Common myeloid progenitor, CD34-positive (primary cell): ENCODE measurements at regions not wholly inside any gene's neighbourhood (a gene's known extent, or its start where the extent isn't known, plus 50 kb on each side); places are given as distances from the start of the nearest gene placed in this dataset.

Experiments
- CTCF ChIA-PET: fragments of 350-600 bp; sonication (Branson Sonifier 250); formaldehyde crosslinking; loops from one replicate; lab custom pipeline; 2021; ENCODE audit warnings: antibody characterized with exemption; lab: Charles Lee
- POLR2A ChIA-PET: fragments of 350-600 bp; sonication (Branson Sonifier 250); formaldehyde crosslinking; loops from one replicate; lab custom pipeline; 2021; ENCODE audit warnings: antibody characterized with exemption; lab: Charles Lee
- DNase-seq, 3 donors: peaks; one replicate each; pipeline versions ENCODE4 v3.0.0 to v3.0.0-alpha.2; 2013
- H3K27ac ChIP-seq, 2 experiments: 1 replicate in 1 of 2; 2 replicates in 1 of 2; pipeline ENCODE4 v1.7.0; 2013; ENCODE audit warnings: inconsistent platforms in 2 of 2, low read length in 2 of 2, mild to moderate bottlenecking in 2 of 2, low read depth in 1 of 2, moderate library complexity in 1 of 2; ENCODE audit not compliant: severe bottlenecking in 2 of 2, insufficient read depth in 1 of 2, poor library complexity in 1 of 2
- H3K27me3 ChIP-seq, 5 experiments: replicated peaks in 2 of 5; 1 replicate in 3 of 5; 2 replicates in 2 of 5; pipeline versions ENCODE4 v1.6.1 to v1.7.0; 2013; ENCODE audit warnings: low read length in 4 of 5, mild to moderate bottlenecking in 2 of 5, moderate library complexity in 2 of 5, inconsistent platforms in 1 of 5; ENCODE audit not compliant: insufficient read depth in 5 of 5, control insufficient read depth in 4 of 5
- H3K36me3 ChIP-seq, 4 experiments: 1 replicate in 2 of 4; 2 replicates in 2 of 4; pipeline versions ENCODE4 v1.6.1 to v1.7.0; 2013; ENCODE audit warnings: low read length in 3 of 4, control low read depth in 1 of 4, mild to moderate bottlenecking in 1 of 4; ENCODE audit not compliant: control insufficient read depth in 4 of 4, insufficient read depth in 4 of 4
- H3K4me1 ChIP-seq, 4 experiments: 1 replicate in 3 of 4; 2 replicates in 1 of 4; pipeline versions ENCODE4 v1.6.1 to v1.7.1; 2013; ENCODE audit warnings: low read length in 3 of 4, mild to moderate bottlenecking in 3 of 4, control low read depth in 1 of 4, inconsistent platforms in 1 of 4, moderate library complexity in 1 of 4; ENCODE audit not compliant: control insufficient read depth in 4 of 4, insufficient read depth in 4 of 4; ENCODE audit errors: control extremely low read depth in 1 of 4
- H3K4me3 ChIP-seq, 7 experiments: 1 replicate in 4 of 7; 2 replicates in 3 of 7; pipeline versions ENCODE4 v1.5.1 to v1.7.0; 2013; ENCODE audit warnings: mild to moderate bottlenecking in 7 of 7, low read length in 6 of 7, moderate library complexity in 6 of 7, inconsistent platforms in 2 of 7, low read depth in 2 of 7, control low read depth in 1 of 7; ENCODE audit not compliant: insufficient read depth in 4 of 7, control insufficient read depth in 1 of 7; ENCODE audit errors: extremely low read depth in 1 of 7
- H3K9me3 ChIP-seq, 5 experiments: 1 replicate in 4 of 5; 2 replicates in 1 of 5; pipeline versions ENCODE4 v1.6.1 to v1.7.1; 2013; ENCODE audit warnings: low read length in 4 of 5, mild to moderate bottlenecking in 2 of 5, inconsistent platforms in 1 of 5, low read depth in 1 of 5, moderate library complexity in 1 of 5; ENCODE audit not compliant: control insufficient read depth in 4 of 5, insufficient read depth in 2 of 5; ENCODE audit errors: control extremely low read depth in 1 of 5
- WGBS: methylation state at CpG from one replicate; pipeline ENCODE4 v1.1.5; 2013; ENCODE audit not compliant: insufficient coverage; 5-methylcytosine and 5-hydroxymethylcytosine counted together

DNA sequence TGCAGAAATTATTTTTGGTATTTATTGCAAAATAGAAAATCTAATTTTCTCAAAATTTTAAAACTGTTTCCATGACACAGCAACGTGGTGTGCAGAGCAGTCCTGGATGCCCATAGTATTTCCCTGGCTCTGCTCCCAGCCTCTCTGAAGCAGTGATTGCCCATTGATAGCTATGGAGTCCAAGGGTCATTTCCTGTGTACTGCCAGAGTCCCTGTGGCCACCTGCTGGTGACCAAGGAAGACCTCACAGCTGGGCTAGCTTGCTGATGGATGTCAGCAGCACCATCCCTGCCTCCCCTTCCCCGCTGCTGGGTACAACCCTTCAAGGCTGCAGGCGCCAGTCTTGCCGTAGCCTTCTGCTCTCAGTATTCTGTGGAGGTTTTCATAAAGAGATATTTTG, 184.1 kb downstream of the DIRAS2 start:
- H3K4me1 ChIP-seq, result no peaks in the 10 kb centered on the region
- no peaks in the 10 kb centered on the region for H3K36me3 ChIP-seq
- no peak for DNase-seq
- ChIA-PET POLR2A (no interaction called here), CTCF (no interaction called here)
- 94% methylated on average over 2 of the region's 4 CpGs for WGBS
- H3K4me3 ChIP-seq, result no peak overlapping the region
- peaks cover 0 to 2% (median 0%) of the 10 kb centered on the region in 5 experiments for H3K9me3 ChIP-seq
- H3K27me3 ChIP-seq, result peaks cover 0 to 4% (median 0%) of the 10 kb centered on the region in 5 experiments
- no peak overlapping the region for H3K27ac ChIP-seq

DNA sequence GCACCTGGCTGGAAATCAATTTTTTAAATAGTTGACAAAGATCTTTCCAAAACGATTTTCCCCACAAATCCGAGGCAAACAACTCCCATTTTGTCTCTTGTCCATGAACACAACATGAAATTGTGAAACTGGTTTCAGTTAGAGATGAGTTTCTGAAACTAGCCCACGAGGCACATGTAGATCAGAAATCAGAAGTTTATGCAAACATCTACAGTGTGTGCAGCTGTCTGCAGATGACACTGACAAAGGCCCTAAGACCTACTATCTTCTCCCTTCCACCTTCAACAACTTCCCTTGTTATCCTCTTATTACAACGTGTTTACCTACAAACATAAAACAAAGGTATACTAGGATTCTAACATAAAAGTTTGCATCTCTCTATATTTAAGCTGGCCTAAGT, 183.3 kb downstream of the DIRAS2 start:
- no peaks in the 10 kb centered on the region for H3K36me3 ChIP-seq
- CTCF ChIA-PET, result no interaction called here
- WGBS, result 100% methylated on average over 1 of the region's 4 CpGs

DNA sequence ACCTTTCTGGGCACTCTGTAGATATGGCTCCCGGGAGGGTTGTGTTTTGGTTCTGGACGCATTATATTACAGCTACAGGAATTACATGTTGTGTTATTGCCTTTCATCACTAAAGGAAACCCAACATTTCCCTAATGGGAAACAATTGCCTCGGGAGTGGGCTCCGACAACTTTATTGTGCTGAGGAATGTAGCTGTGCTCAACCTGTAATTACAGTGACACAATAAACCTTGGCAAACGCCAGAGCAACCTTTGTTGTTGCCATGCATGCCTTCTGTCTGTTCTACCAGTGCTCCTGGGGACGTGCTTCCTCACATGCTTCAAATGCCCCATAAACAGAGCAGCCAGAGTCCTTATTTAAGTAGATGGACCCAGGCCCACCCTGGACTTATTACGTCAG, 182.4 kb downstream of the DIRAS2 start:
- H3K9me3 ChIP-seq, result peaks cover 0 to 2% (median 0%) of the 10 kb centered on the region in 5 experiments
- CTCF ChIA-PET, result no interaction called here
- 83% methylated on average over 5 of the region's 7 CpGs for WGBS
- DNase-seq, result no peak
- peaks cover 0 to 4% (median 0%) of the 10 kb centered on the region in 5 experiments for H3K27me3 ChIP-seq
- POLR2A ChIA-PET, result no interaction called here
- no peak overlapping the region for H3K27ac ChIP-seq
- no peaks in the 10 kb centered on the region for H3K4me1 ChIP-seq
- H3K36me3 ChIP-seq, result no peaks in the 10 kb centered on the region
- no peak overlapping the region for H3K4me3 ChIP-seq

More for the DNA sequence above, 183.3 kb downstream of the DIRAS2 start:
- no peak overlapping the region for H3K27ac ChIP-seq
- H3K9me3 ChIP-seq, result peaks cover 0 to 2% (median 0%) of the 10 kb centered on the region in 5 experiments
- POLR2A ChIA-PET, result no interaction called here
- H3K4me3 ChIP-seq, result no peak overlapping the region
- peaks cover 0 to 4% (median 0%) of the 10 kb centered on the region in 5 experiments for H3K27me3 ChIP-seq
- DNase-seq, result no peak
- no peaks in the 10 kb centered on the region for H3K4me1 ChIP-seq

DNA sequence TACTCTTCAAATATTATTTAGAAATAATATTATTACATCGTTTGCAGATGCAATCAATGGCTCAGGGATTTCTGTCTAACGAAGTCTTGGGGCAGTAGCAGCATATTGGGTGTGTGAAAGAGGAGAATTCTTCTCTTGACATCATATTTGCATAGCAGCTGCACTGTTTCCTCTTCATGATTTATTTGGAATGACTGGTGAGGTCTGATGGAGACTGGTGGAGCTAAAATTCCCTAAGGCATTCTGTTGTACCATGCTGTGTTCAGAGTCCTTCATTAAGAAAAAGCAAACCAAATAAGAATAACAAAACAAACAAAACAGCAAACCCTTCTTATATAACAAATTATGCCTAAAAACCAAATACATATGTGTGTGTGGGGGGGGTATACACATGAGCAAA, 177.6 kb downstream of the DIRAS2 start:
- no peaks in the 10 kb centered on the region for H3K4me1 ChIP-seq
- POLR2A ChIA-PET, result no interaction called here
- WGBS, result no CpG with 5 or more reads among the region's 2 CpGs

DNA sequence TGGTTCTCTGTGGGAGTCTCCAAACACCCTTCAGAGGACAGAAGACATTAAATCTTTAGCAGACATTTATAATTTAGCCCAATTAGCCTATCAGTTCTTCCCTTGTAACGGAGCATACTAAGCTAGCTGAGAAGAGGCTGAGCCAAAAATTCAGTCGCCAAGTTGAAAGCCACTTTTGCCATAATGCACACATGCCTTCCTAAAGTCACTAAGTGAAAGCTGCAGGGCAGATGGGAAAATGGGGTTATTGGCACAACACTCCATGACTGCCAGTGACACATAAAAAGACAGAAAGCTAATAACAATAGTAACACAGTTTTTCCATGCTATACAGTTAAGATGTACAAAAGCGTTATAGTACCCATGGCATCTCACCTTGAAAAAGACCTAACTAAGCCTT, 176.2 kb downstream of the DIRAS2 start:
- Histone ChIP-seq H3K4me3 (no peak overlapping the region), H3K9me3 (peaks cover 0 to 2% (median 0%) of the 10 kb centered on the region in 5 experiments), H3K27ac (no peak overlapping the region), H3K27me3 (no peaks in the 10 kb centered on the region), H3K4me1 (no peaks in the 10 kb centered on the region), H3K36me3 (no peaks in the 10 kb centered on the region)
- no CpG with 5 or more reads among the region's 3 CpGs for WGBS
- no peak for DNase-seq
- ChIA-PET CTCF (no interaction called here), POLR2A (no interaction called here)

More for the DNA sequence above, 177.6 kb downstream of the DIRAS2 start:
- Histone ChIP-seq H3K27ac (no peak overlapping the region), H3K36me3 (no peaks in the 10 kb centered on the region), H3K27me3 (peaks cover 0 to 2% (median 0%) of the 10 kb centered on the region in 5 experiments), H3K4me3 (no peak overlapping the region), H3K9me3 (peaks cover 0 to 2% (median 0%) of the 10 kb centered on the region in 5 experiments)
- CTCF ChIA-PET, result no interaction called here
- no peak for DNase-seq

DNA sequence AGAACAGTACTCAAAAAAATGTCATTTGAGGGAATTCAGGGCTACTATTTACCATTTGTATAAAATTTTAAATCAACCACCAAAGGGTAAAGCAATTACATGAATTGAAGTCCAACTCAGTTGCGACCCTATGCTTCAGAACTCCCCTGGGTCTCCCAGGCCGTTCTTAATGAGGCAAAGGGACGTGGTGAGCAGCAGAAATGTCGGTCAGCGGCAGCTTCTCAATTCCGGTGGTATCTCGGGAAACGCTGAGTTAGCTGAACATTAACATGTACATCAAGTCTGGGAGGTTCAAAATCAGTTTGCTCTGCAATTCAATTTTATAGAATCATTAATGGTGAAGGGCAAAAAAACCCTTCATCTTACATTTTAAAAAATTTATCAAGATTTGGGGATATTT, 173.2 kb downstream of the DIRAS2 start:
- Histone ChIP-seq H3K27ac (no peak overlapping the region), H3K4me1 (no peaks in the 10 kb centered on the region), H3K36me3 (no peaks in the 10 kb centered on the region), H3K27me3 (no peaks in the 10 kb centered on the region), H3K4me3 (no peak overlapping the region), H3K9me3 (no peaks in the 10 kb centered on the region)
- 92% methylated on average over 8 of the region's 8 CpGs for WGBS
- CTCF ChIA-PET, result no interaction called here
- DNase-seq, result no peak
- POLR2A ChIA-PET, result no interaction called here

DNA sequence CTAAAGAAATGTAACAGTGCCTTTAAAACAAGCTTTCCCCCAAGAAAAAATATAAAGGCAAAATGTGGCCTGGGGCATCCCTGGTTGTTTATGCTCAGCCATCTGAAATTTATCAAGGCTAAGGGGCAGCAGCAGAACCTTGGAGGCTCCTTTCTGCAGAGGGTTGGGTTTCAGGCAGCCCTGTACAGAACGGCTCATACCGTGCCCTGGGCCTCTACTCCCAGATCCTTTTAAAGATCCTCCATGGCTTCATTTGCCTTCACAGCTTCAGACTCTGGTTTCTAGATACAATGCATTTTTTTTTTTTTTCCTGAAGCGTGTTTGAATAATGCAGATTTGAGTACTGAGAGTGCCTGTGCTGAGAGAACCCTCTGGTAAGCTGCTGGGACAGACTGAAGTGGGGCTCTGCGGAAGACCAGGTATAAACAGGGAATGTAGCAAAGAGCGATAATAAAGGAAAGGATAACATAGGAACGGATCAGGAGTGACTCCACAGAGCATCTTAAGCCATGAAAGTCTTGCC, 172.7 kb downstream of the DIRAS2 start:
- Histone ChIP-seq H3K27me3 (no peaks in the 10 kb centered on the region), H3K27ac (no peak overlapping the region), H3K9me3 (no peaks in the 10 kb centered on the region), H3K4me1 (no peaks in the 10 kb centered on the region), H3K36me3 (no peaks in the 10 kb centered on the region), H3K4me3 (no peak overlapping the region)
- ChIA-PET CTCF (no interaction called here), POLR2A (no interaction called here)
- no peak for DNase-seq
- WGBS, result 98% methylated on average over 5 of the region's 6 CpGs
